ENCODE measurements at regions not wholly inside any gene's neighbourhood (a gene's known extent, or its start where the extent isn't known, plus 50 kb on each side); places are given as distances from the start of the nearest gene placed in this dataset.

- no peak for TF ChIP-seq ISL1 (CRISPR knock-in tag; IDR thresholded peaks at IDR 0.05)
- no peak for TF ChIP-seq ZNF565 (CRISPR knock-in tag; conservative IDR thresholded peaks at IDR 0.05; ENCODE audit: low read depth)
- no peak for TF ChIP-seq TCF4 (CRISPR knock-in tag; IDR thresholded peaks at IDR 0.05; ENCODE audit: borderline replicate concordance)
- TF ChIP-seq ZNF8 (CRISPR knock-in tag; IDR thresholded peaks at IDR 0.05) = no peak
- no peak for TF ChIP-seq TSHZ2 (CRISPR knock-in tag; IDR thresholded peaks at IDR 0.05)
- no peak for TF ChIP-seq ARNTL (CRISPR knock-in tag; IDR thresholded peaks at IDR 0.05; ENCODE audit: borderline replicate concordance, low read depth)
- no peak for ATAC-seq
Measured at GRCh38 chr5:18576586-18576985, 942.3 kb downstream of the TAF11L14 start.

- no peak for TF ChIP-seq TSHZ2 (CRISPR knock-in tag; IDR thresholded peaks at IDR 0.05)
- TF ChIP-seq TCF4 (CRISPR knock-in tag; IDR thresholded peaks at IDR 0.05; ENCODE audit: borderline replicate concordance) = no peak
- no peak for TF ChIP-seq GLIS3 (CRISPR knock-in tag; IDR thresholded peaks at IDR 0.05)
- TF ChIP-seq ARNTL (CRISPR knock-in tag; IDR thresholded peaks at IDR 0.05; ENCODE audit: borderline replicate concordance, low read depth) = no peak
- TF ChIP-seq CSDC2 (CRISPR knock-in tag; IDR thresholded peaks at IDR 0.05) = no peak
- TF ChIP-seq PPARA (CRISPR knock-in tag; IDR thresholded peaks at IDR 0.05; ENCODE audit: borderline replicate concordance) = no peak
- no peak for TF ChIP-seq ESRRG (CRISPR knock-in tag; IDR thresholded peaks at IDR 0.05)
- TF ChIP-seq ZC3H10 (CRISPR knock-in tag; IDR thresholded peaks at IDR 0.05) = no peak
- no peak for TF ChIP-seq OSR1 (CRISPR knock-in tag; IDR thresholded peaks at IDR 0.05)
- TF ChIP-seq CSRNP3 (CRISPR knock-in tag; IDR thresholded peaks at IDR 0.05) = no peak
- TF ChIP-seq TOX (CRISPR knock-in tag; IDR thresholded peaks at IDR 0.05; ENCODE audit: borderline replicate concordance) = no peak
- TF ChIP-seq CREB5 (CRISPR knock-in tag; IDR thresholded peaks at IDR 0.05; ENCODE audit: low read depth) = no peak
- no peak for TF ChIP-seq RARB (CRISPR knock-in tag; IDR thresholded peaks at IDR 0.05)
- no peak for TF ChIP-seq PATZ1 (CRISPR knock-in tag; IDR thresholded peaks at IDR 0.05; ENCODE audit: borderline replicate concordance)
- TF ChIP-seq ZFP30 (CRISPR knock-in tag; IDR thresholded peaks at IDR 0.05) = no peak
- no peak for TF ChIP-seq ZFP3 (CRISPR knock-in tag; IDR thresholded peaks at IDR 0.05)
- TF ChIP-seq BACH2 (CRISPR knock-in tag; IDR thresholded peaks at IDR 0.05; ENCODE audit: borderline replicate concordance) = no peak
- no peak for TF ChIP-seq SNAI2 (CRISPR knock-in tag; IDR thresholded peaks at IDR 0.05)
- no peak for TF ChIP-seq ZNF8 (CRISPR knock-in tag; IDR thresholded peaks at IDR 0.05)
Measured at GRCh38 chr5:18601185-18601584, 966.9 kb downstream of the TAF11L14 start.

GRCh38 chr5:18602402-18602801 lies 968.1 kb downstream of the TAF11L14 start:
- TF ChIP-seq SNAI2 (CRISPR knock-in tag; IDR thresholded peaks at IDR 0.05) (no peak), ISL1 (CRISPR knock-in tag; IDR thresholded peaks at IDR 0.05) (peak; percentile 89), CREB5 (CRISPR knock-in tag; IDR thresholded peaks at IDR 0.05; ENCODE audit: low read depth) (peak; percentile 41; the same call in 1 of the 2 replicates)
- no peak for ATAC-seq

More at GRCh38 chr5:18601185-18601584, 966.9 kb downstream of the TAF11L14 start:
- no peak for ATAC-seq
